ENCODE measurements at regions not wholly inside any gene's neighbourhood (a gene's known extent, or its start where the extent isn't known, plus 50 kb on each side); places are given as distances from the start of the nearest gene placed in this dataset.

GRCh38 chr9:73579823-73580222, 428.2 kb downstream of the ANXA1 start:
- TF ChIP-seq YY1 (IDR thresholded peaks at IDR 0.05; ENCODE audit: insufficient read depth, insufficient read length) (no peak), ZNF274 (IDR thresholded peaks at IDR 0.05; ENCODE audit: low read depth, low read length) (no peak), SUZ12 (IDR thresholded peaks at IDR 0.05; ENCODE audit: extremely low read depth, insufficient read depth, insufficient read length) (no peak)
